ELR (cell line): ENCODE measurements at regions not wholly inside any gene's neighbourhood (a gene's known extent, or its start where the extent isn't known, plus 50 kb on each side); places are given as distances from the start of the nearest gene placed in this dataset.

Experiments
- DNase-seq: peaks from one replicate; pipeline ENCODE4 v3.0.0-alpha.2; 2015; ENCODE audit warnings: low read depth

- no peak for DNase-seq
These were observed 130.1 kb upstream of the PIRT start for GRCh38 chr17:10968007-10968406.

GRCh38 chr17:10956821-10957220, 118.9 kb upstream of the PIRT start:
- DNase-seq = no peak

GRCh38 chr17:10944819-10945218, 106.9 kb upstream of the PIRT start:
- no peak for DNase-seq

- DNase-seq = no peak
These were observed 99.0 kb upstream of the PIRT start for GRCh38 chr17:10936931-10937330.

- DNase-seq = no peak
These were observed 95.1 kb upstream of the PIRT start for GRCh38 chr17:10932938-10933337.

- no peak for DNase-seq
These were observed 93.2 kb upstream of the PIRT start for GRCh38 chr17:10931133-10931532.

- no peak for DNase-seq
These were observed 89.8 kb upstream of the PIRT start for GRCh38 chr17:10927712-10928111.

GRCh38 chr17:10920558-10921108, 82.7 kb upstream of the PIRT start:
- no peak for DNase-seq

GRCh38 chr17:10907370-10907769, 69.5 kb upstream of the PIRT start:
- no peak for DNase-seq

GRCh38 chr17:10899281-10899680, 61.4 kb upstream of the PIRT start:
- DNase-seq = no peak

- DNase-seq = no peak
These were observed 56.3 kb upstream of the PIRT start for GRCh38 chr17:10894220-10894619.

GRCh38 chr17:10888858-10889257, 51.0 kb upstream of the PIRT start:
- no peak for DNase-seq
